ENCODE measurements at regions not wholly inside any gene's neighbourhood (a gene's known extent, or its start where the extent isn't known, plus 50 kb on each side); places are given as distances from the start of the nearest gene placed in this dataset.
"Not testable (repeated sequence)": the region's sequence is repeated elsewhere in the genome, so short reads cannot be mapped to it uniquely, and the experiment has no call there.

- DNase-seq (ENCODE audit: extremely low read depth, low read depth, low spot score) = no peak
These were observed 2042.6 kb upstream of the CDH6 start for GRCh38 chr5:29150840-29151239.

- no peak for DNase-seq (ENCODE audit: extremely low read depth, low read depth, low spot score)
These were observed 2044.9 kb upstream of the CDH6 start for GRCh38 chr5:29148581-29148980.

- no peak for DNase-seq (ENCODE audit: extremely low read depth, low read depth, low spot score)
These were observed 2045.4 kb upstream of the CDH6 start for GRCh38 chr5:29148073-29148472.

- no peak for DNase-seq (ENCODE audit: extremely low read depth, low read depth, low spot score)
These were observed 2050.2 kb upstream of the CDH6 start for GRCh38 chr5:29143266-29143665.

- no peak for DNase-seq (ENCODE audit: extremely low read depth, low read depth, low spot score)
These were observed 2059.1 kb upstream of the CDH6 start for GRCh38 chr5:29134418-29134817.

GRCh38 chr5:29131285-29131684, 2062.2 kb upstream of the CDH6 start:
- DNase-seq (ENCODE audit: extremely low read depth, low read depth, low spot score) = no peak

- DNase-seq (ENCODE audit: extremely low read depth, low read depth, low spot score) = no peak
These were observed 2062.7 kb upstream of the CDH6 start for GRCh38 chr5:29130786-29131185.

- not testable (repeated sequence) for DNase-seq (ENCODE audit: extremely low read depth, low read depth, low spot score)
These were observed 2065.8 kb upstream of the CDH6 start for GRCh38 chr5:29127524-29128156.

- not testable (repeated sequence) for DNase-seq (ENCODE audit: extremely low read depth, low read depth, low spot score)
These were observed 2067.0 kb upstream of the CDH6 start for GRCh38 chr5:29126462-29126861.

- DNase-seq (ENCODE audit: extremely low read depth, low read depth, low spot score) = no peak
These were observed 2071.2 kb upstream of the CDH6 start for GRCh38 chr5:29122306-29122705.

- no peak for DNase-seq (ENCODE audit: extremely low read depth, low read depth, low spot score)
These were observed 2076.0 kb upstream of the CDH9 start for GRCh38 chr5:29114331-29114768.

GRCh38 chr5:29113516-29113915, 2075.1 kb upstream of the CDH9 start:
- DNase-seq (ENCODE audit: extremely low read depth, low read depth, low spot score) = no peak

GRCh38 chr5:29099585-29099984, 2061.2 kb upstream of the CDH9 start:
- DNase-seq (ENCODE audit: extremely low read depth, low read depth, low spot score) = no peak

GRCh38 chr5:29089591-29090130, 2051.3 kb upstream of the CDH9 start:
- no peak for DNase-seq (ENCODE audit: extremely low read depth, low read depth, low spot score)

GRCh38 chr5:29085142-29085541, 2046.8 kb upstream of the CDH9 start:
- no peak for DNase-seq (ENCODE audit: extremely low read depth, low read depth, low spot score)

GRCh38 chr5:29079771-29080170, 2041.4 kb upstream of the CDH9 start:
- DNase-seq (ENCODE audit: extremely low read depth, low read depth, low spot score) = no peak

- no peak for DNase-seq (ENCODE audit: extremely low read depth, low read depth, low spot score)
These were observed 2039.1 kb upstream of the CDH9 start for GRCh38 chr5:29077451-29077850.

GRCh38 chr5:29069104-29069402, 2030.7 kb upstream of the CDH9 start:
- DNase-seq (ENCODE audit: extremely low read depth, low read depth, low spot score) = no peak

GRCh38 chr5:29061381-29061780, 2023.0 kb upstream of the CDH9 start:
- no peak for DNase-seq (ENCODE audit: extremely low read depth, low read depth, low spot score)

GRCh38 chr5:29054694-29055093, 2016.3 kb upstream of the CDH9 start:
- no peak for DNase-seq (ENCODE audit: extremely low read depth, low read depth, low spot score)

- no peak for DNase-seq (ENCODE audit: extremely low read depth, low read depth, low spot score)
These were observed 2015.9 kb upstream of the CDH9 start for GRCh38 chr5:29054282-29054681.

- DNase-seq (ENCODE audit: extremely low read depth, low read depth, low spot score) = no peak
These were observed 2013.1 kb upstream of the CDH9 start for GRCh38 chr5:29051509-29051908.

- no peak for DNase-seq (ENCODE audit: extremely low read depth, low read depth, low spot score)
These were observed 2003.8 kb upstream of the CDH9 start for GRCh38 chr5:29042152-29042551.

Data from glomerular endothelial cell (primary cell).